Panc1 (cell line): ENCODE measurements at regions not wholly inside any gene's neighbourhood (a gene's known extent, or its start where the extent isn't known, plus 50 kb on each side); places are given as distances from the start of the nearest gene placed in this dataset.

Experiments
- ATAC-seq: fragments of 200-7000 bp; cut with Tn5 transposase; 2 replicates; pipeline ENCODE4 v1.9.1; 2020; ENCODE audit warnings: mild to moderate bottlenecking, moderate library complexity
- BruUV-seq: library from RNA; stranded (reverse); fragments of 400-500 nt; replicated peaks from 2 replicates; lab custom pipeline; 2021; lab: Mats Ljungman, UMichigan
- CTCF ChIA-PET: fragments of 300-600 bp; sonication (Branson Sonifier 250); formaldehyde crosslinking; loops from one replicate; lab custom pipeline; 2022; ENCODE audit warnings: antibody characterized with exemption; lab: Charles Lee
- POLR2A ChIA-PET: fragments of 300-600 bp; sonication (Branson Sonifier 250); formaldehyde crosslinking; loops from one replicate; lab custom pipeline; 2022; ENCODE audit warnings: antibody characterized with exemption; lab: Charles Lee
- DNase-seq: peaks from one replicate; pipeline ENCODE4 v3.0.0-alpha.2; 2010; ENCODE audit warnings: low read depth, low spot score
- H3K27ac ChIP-seq: 2 replicates; pipeline ENCODE4 v1.5.1; 2011; ENCODE audit warnings: mild to moderate bottlenecking, low read length, inconsistent platforms
- H3K27me3 ChIP-seq: fragments of 200-500 bp; sonication (Bioruptor generic); 2 replicates; pipeline ENCODE4 v1.6.0; 2014; ENCODE audit warnings: low read length, inconsistent platforms; ENCODE audit not compliant: control insufficient read depth, insufficient read depth
- H3K36me3 ChIP-seq: fragments of 200-500 bp; sonication (Bioruptor generic); 2 replicates; pipeline ENCODE4 v1.5.1; 2014; ENCODE audit warnings: inconsistent platforms, mild to moderate bottlenecking, low read length, moderate library complexity; ENCODE audit not compliant: control insufficient read depth, insufficient read depth
- H3K4me1 ChIP-seq: 2 replicates; pipeline ENCODE4 v1.5.1; 2011; ENCODE audit warnings: inconsistent platforms, mild to moderate bottlenecking, low read length, moderate library complexity; ENCODE audit not compliant: control insufficient read depth, insufficient read depth
- H3K4me3 ChIP-seq, 2 experiments: 2 replicates each; pipeline ENCODE4 v1.5.1; 2011 to 2012; ENCODE audit warnings: low read depth in 2 of 2, low read length in 2 of 2, mild to moderate bottlenecking in 2 of 2, inconsistent platforms in 1 of 2, moderate library complexity in 1 of 2
- H3K9me3 ChIP-seq: fragments of 200-500 bp; sonication (Bioruptor generic); 2 replicates; pipeline ENCODE4 v1.5.1; 2014; ENCODE audit warnings: low read depth, mild to moderate bottlenecking, inconsistent platforms, low read length, moderate library complexity; ENCODE audit not compliant: control insufficient read depth, insufficient read depth
- POLR2AphosphoS5 ChIP-seq: IDR thresholded peaks from 2 replicates; pipeline ENCODE4 v1.6.1; 2012; ENCODE audit warnings: mild to moderate bottlenecking, low read depth, low read length, moderate library complexity
- SIN3A ChIP-seq: IDR thresholded peaks from 2 replicates; pipeline ENCODE4 v1.6.1; 2012; ENCODE audit warnings: low read depth, mild to moderate bottlenecking, low read length, moderate library complexity, borderline replicate concordance; ENCODE audit not compliant: insufficient read depth
- TCF7L2 ChIP-seq: IDR thresholded peaks from 2 replicates; pipeline ENCODE4 v1.6.1; 2011; ENCODE audit warnings: mild to moderate bottlenecking, low read depth, low read length, inconsistent platforms
- in situ Hi-C: cut with HindIII; loops from 2 replicates; pipeline ENCODE4 v1.10.0; 2016; ENCODE audit warnings: low sequenced_read_pairs, low pct_unique_long_range_greater_than_20kb
- intact Hi-C: fragments of 100-400 bp; cut with micrococcal nuclease; formaldehyde crosslinking; loops from one replicate; pipeline ENCODE4 v1.10.0; 2022; ENCODE audit not compliant: unreplicated experiment
- TF ChIP-seq, protein P1 (sequence below), 2 experiments: IDR thresholded peaks; 2 replicates each; pipeline ENCODE4 v1.6.1; 2011 to 2012; ENCODE audit warnings: low read depth in 2 of 2, control low read depth in 1 of 2, low read length in 1 of 2, mild to moderate bottlenecking in 1 of 2, moderate library complexity in 1 of 2; ENCODE audit not compliant: insufficient read depth in 1 of 2
- TF ChIP-seq, protein P2 (sequence below): fragments of 450-650 bp; IDR thresholded peaks from 2 replicates; pipeline ENCODE4 v1.5.1; 2017; ENCODE audit warnings: mild to moderate bottlenecking

DNA sequence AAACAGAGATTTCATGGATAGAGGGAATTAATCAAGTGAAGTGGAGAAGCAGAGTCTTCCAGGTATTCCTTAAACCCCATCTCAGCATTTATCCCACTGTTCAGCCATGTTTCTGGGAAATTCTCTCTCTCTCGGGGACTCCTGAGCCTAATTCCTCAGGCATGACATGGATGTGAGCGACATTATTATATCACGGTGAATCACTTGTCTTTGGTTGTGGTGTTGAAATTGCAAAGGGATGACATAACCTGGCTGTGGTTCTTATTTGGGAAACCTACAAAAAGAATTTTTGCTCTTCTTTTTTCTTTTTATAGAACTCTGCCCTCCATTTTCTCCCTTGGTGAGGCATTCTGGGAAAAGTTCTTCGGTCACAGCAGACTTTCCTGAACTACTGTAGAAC, 457.9 kb upstream of the PTGER4 start:
- no TSS peak for BruUV-seq
- CTCF ChIA-PET = no interaction called here
- no peaks in the 10 kb centered on the region for H3K9me3 ChIP-seq
- H3K27me3 ChIP-seq = no peaks in the 10 kb centered on the region
- H3K4me1 ChIP-seq = no peaks in the 10 kb centered on the region
- in situ Hi-C loops = no loop called here
- H3K4me3 ChIP-seq = no peak overlapping the region
- ATAC-seq (no peak), DNase-seq (no peak)
- TF ChIP-seq POLR2AphosphoS5 (no peak), SIN3A (no peak), TCF7L2 (no peak)
- TF ChIP-seq, protein P1, sequence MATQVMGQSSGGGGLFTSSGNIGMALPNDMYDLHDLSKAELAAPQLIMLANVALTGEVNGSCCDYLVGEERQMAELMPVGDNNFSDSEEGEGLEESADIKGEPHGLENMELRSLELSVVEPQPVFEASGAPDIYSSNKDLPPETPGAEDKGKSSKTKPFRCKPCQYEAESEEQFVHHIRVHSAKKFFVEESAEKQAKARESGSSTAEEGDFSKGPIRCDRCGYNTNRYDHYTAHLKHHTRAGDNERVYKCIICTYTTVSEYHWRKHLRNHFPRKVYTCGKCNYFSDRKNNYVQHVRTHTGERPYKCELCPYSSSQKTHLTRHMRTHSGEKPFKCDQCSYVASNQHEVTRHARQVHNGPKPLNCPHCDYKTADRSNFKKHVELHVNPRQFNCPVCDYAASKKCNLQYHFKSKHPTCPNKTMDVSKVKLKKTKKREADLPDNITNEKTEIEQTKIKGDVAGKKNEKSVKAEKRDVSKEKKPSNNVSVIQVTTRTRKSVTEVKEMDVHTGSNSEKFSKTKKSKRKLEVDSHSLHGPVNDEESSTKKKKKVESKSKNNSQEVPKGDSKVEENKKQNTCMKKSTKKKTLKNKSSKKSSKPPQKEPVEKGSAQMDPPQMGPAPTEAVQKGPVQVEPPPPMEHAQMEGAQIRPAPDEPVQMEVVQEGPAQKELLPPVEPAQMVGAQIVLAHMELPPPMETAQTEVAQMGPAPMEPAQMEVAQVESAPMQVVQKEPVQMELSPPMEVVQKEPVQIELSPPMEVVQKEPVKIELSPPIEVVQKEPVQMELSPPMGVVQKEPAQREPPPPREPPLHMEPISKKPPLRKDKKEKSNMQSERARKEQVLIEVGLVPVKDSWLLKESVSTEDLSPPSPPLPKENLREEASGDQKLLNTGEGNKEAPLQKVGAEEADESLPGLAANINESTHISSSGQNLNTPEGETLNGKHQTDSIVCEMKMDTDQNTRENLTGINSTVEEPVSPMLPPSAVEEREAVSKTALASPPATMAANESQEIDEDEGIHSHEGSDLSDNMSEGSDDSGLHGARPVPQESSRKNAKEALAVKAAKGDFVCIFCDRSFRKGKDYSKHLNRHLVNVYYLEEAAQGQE (IDR thresholded peaks at IDR 0.05; ENCODE audit: insufficient read depth in 1 of 2, low read depth in 2 of 2, low read length in 1 of 2) = no peak
- TF ChIP-seq, protein P2, sequence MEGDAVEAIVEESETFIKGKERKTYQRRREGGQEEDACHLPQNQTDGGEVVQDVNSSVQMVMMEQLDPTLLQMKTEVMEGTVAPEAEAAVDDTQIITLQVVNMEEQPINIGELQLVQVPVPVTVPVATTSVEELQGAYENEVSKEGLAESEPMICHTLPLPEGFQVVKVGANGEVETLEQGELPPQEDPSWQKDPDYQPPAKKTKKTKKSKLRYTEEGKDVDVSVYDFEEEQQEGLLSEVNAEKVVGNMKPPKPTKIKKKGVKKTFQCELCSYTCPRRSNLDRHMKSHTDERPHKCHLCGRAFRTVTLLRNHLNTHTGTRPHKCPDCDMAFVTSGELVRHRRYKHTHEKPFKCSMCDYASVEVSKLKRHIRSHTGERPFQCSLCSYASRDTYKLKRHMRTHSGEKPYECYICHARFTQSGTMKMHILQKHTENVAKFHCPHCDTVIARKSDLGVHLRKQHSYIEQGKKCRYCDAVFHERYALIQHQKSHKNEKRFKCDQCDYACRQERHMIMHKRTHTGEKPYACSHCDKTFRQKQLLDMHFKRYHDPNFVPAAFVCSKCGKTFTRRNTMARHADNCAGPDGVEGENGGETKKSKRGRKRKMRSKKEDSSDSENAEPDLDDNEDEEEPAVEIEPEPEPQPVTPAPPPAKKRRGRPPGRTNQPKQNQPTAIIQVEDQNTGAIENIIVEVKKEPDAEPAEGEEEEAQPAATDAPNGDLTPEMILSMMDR = no peak
- no peaks in the 10 kb centered on the region for H3K36me3 ChIP-seq
- intact Hi-C loops = no loop called here
- POLR2A ChIA-PET = no interaction called here
- H3K27ac ChIP-seq = no peak overlapping the region

DNA sequence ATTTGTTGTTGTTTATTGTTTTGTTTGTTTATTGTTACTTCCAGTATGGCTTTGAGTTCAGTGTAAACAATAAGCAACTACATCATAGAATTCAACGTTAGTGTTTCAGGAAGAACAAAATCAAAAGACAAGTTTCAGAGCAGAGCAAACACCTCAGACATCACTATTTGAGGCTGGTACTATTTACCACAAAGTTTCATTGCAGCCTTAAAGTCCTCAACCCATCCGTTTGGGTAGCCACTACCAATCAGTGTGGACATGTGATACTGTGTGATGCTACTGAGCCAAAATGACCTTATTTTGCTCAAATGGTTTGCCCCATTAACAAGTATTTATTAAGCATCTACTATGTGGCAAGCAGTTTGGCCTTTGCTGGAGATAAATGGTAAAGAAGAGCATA, 458.5 kb upstream of the PTGER4 start:
- intact Hi-C loops = no loop called here

More for the DNA sequence above, 458.5 kb upstream of the PTGER4 start:
- Histone ChIP-seq H3K27ac (no peak overlapping the region), H3K4me1 (no peaks in the 10 kb centered on the region), H3K4me3 (no peak overlapping the region), H3K36me3 (no peaks in the 10 kb centered on the region), H3K27me3 (no peaks in the 10 kb centered on the region), H3K9me3 (no peaks in the 10 kb centered on the region)
- DNase-seq (no peak), ATAC-seq (no peak)
- in situ Hi-C loops = no loop called here
- TF ChIP-seq, protein P1 (IDR thresholded peaks at IDR 0.05; ENCODE audit: insufficient read depth in 1 of 2, low read depth in 2 of 2, low read length in 1 of 2) = no peak
- no peak for TF ChIP-seq SIN3A
- TF ChIP-seq TCF7L2 = no peak
- no peak for TF ChIP-seq POLR2AphosphoS5
- TF ChIP-seq, protein P2 = no peak
- BruUV-seq = no TSS peak
- CTCF ChIA-PET = no interaction called here
- POLR2A ChIA-PET = no interaction called here
